ENCODE measurements at regions not wholly inside any gene's neighbourhood (a gene's known extent, or its start where the extent isn't known, plus 50 kb on each side); places are given as distances from the start of the nearest gene placed in this dataset.

DNA sequence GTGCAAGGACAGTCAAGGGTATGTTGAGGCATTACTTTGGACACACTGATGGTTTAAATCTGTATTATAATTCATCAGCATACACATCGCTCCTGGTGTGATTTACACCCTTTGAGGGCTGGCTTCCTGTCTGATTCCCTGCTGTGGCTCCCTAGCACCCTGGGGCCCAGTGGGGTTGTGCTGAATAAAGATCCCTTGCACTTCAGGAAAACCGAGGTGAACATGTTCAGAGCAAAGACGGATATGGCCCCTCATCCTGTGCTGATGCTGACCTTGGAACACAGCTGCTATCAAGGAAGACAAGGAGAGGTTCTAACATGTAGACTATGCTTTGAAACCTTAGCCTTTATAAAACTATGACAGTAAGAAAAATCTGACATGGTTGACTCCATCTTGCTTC, 84.6 kb upstream of the UNC5B start:
- DNase-seq: no peak

DNA sequence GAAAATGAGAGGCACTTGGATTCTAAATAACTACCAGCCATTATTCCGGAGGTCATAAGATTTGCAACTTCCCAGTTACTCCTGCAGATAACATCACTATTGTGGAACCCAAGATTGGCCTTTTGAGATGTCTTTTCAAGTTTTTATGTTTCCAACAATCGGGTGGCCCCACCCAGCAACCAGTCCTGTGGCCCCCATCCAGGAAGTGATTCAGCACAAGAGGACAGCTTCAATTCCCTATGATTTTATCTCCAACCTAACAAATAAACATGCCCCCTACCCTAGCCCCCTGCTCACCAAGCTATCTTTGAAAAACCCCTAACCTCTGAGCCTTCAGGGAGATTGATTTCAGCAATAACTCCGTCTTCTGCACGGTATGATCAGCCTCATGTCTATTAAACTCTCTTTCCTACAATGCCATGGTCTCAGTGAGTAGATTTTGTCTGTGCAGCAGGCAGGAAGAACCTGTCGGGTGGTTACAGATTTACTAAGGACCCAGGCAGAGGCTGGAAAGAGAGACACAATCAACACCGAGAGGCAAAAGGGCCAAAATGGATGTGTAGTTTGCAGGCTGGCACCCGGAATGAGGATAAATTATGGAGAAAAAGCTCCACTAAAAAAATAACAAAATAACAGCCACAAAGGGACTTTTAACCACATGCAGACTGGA, 83.9 kb upstream of the UNC5B start:
- no peak for DNase-seq

DNA sequence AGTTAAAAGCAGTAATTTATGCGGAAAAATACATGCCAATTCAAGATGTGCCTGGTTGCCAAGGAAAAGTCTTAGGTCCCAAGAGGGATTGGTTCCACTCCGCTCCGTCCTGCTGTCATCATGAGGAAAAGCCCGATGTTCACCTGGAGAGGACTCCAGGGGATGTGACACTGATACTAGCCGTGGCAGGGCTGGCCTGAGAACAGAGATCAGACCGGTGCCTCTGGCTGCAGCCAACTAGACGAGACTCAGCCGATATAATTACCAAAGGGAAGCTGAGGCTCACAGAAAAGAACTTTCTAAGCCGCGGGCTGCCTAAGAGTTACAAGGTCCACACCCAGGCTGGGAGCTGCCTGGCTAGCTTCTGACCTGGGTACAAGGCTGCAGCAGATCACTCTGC, 81.3 kb upstream of the UNC5B start:
- DNase-seq: peak; percentile 0

DNA sequence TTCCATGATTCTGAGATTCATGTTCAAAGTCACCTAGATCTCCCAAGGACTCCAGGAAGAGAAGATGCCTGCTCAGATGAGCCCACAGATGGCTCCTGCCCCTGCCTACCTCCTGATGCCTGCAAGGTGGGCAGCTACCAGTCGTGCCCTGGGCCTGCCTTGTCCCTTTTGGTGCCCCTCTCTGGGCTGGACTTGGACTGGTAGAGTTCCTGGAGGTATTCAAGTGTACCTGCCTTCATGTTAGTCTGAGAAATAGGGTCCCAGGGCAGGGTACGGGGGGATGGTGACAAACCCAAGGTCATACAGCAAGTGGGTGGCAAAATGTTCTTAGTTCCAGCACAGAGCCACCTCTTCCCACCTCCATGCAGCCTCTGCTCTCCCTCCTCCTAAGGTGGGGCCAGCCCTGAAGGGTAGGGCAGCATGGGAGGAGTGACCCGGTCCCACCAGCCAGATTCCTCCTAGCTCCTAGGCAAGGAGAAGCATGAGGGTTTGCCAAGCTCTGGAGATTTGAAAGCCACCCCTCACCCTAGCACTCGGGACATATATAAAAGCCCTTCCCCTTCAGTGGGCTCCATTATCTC, 80.8 kb upstream of the UNC5B start:
- no peak for DNase-seq

DNA sequence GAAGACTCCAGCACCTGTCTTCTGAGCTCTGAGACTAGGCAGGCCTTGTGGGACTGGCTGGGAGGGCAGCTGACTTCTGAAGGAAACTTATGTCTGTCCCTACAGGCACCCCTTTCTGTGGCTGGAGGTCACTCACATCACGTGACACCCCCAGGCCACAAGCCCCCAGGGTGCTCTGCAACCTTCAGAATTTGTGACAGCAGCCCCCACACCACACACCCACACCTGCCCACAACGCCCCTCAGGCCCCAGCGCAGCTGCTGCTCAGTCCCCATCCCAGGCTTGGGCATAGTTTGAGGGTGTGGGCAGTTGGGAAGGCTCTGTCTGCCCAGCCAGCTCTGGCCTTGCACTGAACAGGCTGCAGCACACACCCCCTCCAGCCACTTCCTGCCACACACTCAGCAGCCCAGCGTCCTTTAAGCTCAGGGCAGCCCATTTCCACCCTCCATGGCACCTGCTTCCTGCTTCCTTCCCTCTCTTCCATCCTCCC, 80.0 kb upstream of the UNC5B start:
- DNase-seq: no peak

DNA sequence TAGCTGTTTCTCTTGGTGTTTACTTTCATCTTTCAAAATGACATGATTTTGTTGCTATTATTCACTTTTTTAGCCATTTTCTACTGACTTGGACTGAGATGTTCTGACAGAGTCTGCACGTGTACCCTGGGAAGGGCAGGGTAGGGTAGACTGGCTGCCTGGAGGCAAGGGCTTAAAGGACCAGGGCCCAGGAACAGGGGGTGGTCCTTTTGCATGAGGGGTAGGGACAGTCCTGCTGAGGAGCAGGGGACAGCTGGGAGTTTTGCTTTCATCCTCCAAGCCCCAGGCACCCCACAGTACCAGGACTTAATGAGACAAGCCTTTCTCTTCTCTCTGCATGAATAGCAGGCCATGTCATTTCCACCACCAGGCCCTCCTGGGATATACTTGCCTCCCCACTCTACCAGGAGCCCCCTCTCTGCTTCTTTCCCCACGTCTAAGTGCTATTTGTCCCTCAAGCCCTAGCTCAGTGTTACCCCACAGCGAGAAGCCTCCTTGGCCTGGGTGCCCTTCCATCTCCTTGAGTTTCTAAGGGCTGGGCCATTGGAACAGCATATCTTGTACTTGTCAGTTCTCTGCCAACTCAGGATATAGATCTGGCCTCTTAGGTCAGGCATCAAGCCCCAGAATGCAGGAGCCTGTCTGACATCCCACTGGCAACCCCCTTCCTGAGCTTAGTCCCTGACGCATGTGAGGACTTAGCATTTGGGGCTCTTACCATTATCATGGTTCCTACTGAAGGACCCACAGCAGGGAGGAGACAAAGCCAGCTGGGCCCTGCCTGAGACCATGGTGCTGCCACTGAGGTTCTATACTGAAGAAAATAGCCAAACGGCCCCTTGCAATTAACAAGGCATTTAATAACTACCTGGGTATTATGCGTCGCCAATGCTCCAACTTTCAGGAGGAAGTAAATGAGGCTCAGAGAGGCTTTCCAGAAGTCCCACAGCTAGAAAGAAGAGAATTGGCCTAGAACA, 78.4 kb upstream of the UNC5B start:
- no peak for DNase-seq

DNA sequence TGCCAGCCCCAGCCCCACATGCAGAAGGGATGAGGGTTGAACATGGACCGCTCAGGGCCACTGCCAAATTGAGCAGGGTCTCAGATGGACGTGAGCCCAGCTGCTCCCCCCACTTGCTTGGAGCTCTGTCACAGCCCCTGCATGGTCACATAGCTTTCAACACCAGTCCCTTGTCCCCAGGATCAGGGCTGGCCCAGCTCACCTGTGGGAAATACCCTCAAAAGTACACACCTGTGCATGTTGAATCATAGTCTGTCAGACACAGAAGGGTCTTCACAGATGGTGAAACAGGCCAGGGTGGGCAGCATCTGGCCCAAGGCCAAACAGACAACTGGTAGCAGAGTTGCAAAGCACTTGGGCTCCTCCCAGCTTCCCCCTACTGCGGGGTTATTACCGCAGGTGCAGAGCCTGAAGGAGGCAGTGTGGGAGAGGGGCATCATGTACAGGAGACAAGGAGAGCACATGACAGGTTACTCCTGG, 77.6 kb upstream of the UNC5B start:
- peak; percentile 5 for DNase-seq

DNA sequence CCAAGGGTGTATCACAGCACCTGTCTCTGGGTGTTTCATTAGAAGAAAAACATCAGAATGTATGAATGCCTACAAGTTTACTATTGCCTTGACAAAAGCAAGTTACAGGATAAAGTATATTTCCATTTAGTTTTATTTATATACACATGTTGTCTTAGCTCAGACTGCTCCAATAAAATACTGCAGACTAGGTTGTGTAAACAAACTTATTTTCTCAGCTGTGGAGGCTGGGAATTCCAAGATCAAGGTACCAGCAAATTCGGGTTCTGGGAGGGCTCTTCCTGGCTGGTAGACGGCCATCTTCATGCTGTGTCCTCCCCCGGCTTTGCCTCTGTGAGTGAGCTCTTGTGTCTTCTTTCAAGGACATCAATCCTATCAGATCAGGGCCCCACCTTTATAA, 77.1 kb upstream of the UNC5B start:
- DNase-seq: no peak

DNA sequence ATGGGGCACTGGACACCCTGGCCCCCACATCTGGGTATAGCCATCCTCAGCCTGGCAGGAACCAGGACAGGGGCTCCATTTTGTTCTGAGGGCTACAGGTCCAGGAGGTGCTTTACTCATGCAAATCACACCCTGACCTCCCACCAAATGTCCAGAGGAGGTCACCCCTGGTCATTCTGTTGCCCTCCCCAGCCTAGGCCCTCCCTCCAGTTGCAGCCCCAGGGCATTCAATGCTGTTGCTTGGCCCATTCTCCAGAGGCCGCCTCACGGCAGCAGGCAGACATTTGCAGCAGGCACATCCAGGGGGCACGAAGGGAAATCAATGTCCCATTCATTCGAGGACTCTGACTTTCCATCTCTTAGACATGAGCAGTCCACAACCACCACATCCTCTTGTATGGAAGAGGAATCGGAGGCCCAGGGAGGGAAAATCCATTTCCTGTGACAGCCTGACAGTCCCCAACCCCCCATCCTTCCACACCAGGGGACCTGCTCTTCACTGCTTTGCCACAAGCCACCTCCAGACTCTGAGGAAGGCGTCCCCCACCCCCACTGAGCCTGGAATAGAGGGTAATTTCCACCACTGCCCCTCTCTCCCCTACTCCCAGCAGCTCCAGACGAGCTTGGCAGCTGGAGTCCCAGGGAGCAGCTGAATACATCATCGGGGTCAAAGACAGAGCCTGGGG, 76.2 kb upstream of the UNC5B start:
- DNase-seq: no peak

DNA sequence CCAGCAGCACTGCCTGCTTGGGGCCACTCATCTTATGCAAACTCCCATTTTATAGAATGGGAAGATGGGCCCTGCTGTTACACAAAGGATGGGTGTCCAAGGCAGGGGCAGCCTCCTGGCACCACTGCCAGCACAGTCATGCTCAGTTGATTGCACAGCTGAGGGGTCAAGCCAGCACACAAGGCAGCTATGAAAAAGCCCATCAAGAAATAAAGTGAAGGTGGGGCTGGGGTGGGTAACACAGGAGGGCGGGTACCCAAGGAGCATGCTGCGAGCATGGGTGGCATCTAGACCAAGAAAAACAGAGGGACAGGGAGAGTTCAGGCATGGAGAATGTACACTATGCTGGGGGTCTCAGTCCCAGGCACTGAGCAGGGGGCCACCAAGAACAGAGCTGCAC, 74.7 kb upstream of the UNC5B start:
- no peak for DNase-seq

DNA sequence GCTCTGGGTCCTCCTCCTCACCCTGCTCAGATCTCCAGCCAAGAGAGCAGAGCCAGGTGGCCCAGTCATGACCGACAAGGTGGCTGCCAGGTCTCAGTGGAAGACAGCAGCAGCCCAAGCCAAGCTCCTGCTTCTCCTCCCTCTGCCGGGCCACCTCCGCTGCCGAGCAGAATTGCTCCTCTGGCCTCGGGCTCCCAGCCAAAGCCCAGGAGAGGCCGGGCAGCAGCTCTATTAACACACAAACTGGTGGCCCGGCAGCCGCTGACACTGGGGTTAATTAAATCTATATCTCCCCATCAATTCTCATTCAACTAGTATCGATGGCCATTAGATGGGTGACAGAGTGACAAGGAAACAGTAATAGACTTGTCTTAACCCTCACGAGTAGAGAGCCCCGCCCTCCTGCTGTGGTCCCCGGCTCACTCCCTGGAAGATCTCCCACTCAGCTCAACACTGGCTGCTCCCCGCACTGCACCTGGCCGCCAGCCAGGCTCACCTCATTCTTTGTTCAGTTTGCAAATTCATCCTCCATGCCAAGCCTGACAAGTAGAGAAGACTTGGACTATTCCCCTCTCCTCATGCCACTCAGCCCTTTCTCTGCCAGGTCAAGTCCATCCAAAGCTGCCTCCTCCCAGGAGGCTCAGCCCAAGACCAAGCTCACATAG, 74.1 kb upstream of the UNC5B start:
- DNase-seq: peak; percentile 10

DNA sequence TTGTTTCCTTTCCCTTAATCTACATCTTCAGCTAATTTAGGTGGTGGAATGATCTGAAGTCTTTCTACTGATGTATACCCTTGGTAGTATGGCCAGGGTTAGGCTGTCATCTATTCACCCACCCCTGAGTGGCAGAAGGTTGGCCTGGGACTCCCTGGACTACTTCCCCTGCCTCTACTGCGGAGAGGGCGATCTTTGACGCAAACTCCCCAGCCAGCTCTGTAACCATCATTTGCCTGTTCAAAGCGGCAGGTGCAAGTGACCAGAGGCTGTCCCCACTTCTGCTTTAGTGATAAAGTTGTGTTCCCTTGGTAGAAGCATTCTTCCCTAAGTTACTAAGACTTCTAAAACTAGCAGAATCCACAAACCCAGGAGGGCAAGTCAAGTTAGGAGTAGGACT, 70.8 kb upstream of the UNC5B start:
- no peak for DNase-seq

DNA sequence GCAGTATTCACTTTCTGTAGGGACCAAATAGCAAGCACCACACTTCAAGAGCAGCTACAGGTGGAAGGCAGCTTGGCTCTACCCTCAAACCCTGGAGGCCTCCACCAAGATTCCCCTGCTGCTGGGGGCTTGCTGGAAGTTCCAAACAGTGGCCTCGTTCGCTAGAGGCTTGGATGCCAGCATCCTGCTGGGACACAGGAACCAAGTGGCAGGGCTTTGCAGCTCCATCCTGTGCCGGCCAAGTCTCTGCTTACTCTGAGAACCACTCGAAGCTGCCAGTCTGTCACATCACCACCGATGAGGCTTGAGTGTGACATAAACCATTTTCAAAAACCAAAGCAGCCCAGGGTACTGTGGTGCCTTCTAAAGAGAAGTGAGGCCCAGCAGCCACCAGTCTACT, 69.2 kb upstream of the UNC5B start:
- no peak for DNase-seq

DNA sequence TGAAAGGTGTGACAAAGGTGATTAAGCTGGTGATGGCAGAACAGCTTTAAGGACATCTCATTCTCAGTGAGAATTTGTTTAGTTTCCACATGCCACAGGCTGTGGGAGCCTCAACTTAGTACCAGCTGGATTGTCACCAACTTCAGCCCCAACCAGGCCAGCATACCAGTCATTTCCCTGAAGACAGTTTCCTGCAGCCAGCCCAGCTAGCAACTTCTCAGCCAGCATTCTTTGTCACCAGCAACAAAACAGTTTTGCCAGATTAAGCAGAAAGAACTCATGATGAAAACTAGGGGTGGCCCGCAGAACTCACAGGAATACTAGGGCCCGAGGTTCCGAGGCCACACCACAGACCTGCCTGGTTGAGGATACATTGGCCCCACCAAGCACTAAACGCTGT, 68.8 kb upstream of the UNC5B start:
- DNase-seq: no peak

DNA sequence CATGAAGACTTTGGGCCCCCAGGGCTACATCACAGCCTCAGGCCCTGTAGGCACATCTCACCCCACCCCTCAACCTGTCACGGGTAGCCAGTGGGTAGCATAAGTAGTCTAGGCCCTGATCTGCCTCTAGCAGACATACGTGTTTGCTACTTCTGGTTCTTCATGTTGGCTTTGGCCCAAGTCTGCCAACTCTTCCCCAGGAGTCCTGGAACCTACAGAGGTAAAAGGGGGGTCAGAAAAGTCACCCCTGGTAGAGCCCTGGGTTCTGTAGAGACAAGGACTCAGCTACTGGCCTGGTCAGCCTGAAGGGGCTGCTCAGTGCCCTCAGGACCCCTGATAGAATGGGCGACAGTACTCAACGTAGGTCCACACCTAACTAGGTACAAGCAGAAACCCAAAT, 67.5 kb upstream of the UNC5B start:
- no peak for DNase-seq

DNA sequence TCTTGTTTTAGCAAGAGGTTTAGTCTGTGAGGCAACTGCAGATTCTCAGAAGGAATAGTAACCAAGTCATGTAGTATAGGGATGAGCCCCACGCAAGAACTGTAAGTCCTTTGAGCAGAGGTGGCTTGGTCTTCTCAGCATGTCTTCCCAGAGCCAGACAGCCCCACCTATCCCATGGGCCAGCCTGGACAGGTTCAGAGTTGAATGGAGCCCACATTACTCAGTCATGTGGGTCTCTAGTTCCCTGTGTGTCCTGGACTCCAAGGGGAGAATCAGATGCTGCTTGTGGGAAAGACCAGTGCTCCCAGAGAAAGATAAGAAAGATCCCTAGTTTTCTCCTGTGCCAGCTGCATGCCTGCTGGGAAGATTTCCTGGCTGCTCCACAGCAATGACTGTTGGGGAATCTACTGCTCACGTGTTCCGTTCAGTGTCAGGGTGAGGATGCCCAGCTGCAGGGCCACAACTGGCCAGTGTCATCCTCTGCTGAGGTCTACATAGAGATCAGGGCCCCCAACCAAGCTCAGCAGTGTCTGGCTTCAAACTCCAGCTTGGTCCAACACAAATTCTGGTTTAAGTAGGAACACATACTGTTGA, 66.9 kb upstream of the UNC5B start:
- no peak for DNase-seq

DNA sequence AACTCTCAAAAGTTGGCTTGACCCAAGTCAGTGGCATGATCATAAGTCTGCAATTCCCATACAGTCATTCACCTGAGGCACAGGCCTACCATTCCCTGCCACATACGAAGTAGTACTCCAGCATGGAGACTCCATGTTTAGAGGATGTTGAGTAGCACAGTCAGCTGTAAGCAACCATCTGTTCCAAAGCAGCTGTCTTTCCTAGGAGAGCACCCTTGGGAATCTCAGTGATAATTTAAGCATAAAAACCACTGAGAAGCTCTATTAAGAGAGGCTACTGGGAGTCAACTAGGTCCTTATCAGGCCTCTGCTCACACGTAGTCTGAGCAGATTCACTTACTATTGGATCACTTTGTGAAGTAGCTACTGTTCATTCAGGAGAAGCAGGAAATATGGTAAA, 61.6 kb upstream of the UNC5B start:
- DNase-seq: peak; percentile 87

DNA sequence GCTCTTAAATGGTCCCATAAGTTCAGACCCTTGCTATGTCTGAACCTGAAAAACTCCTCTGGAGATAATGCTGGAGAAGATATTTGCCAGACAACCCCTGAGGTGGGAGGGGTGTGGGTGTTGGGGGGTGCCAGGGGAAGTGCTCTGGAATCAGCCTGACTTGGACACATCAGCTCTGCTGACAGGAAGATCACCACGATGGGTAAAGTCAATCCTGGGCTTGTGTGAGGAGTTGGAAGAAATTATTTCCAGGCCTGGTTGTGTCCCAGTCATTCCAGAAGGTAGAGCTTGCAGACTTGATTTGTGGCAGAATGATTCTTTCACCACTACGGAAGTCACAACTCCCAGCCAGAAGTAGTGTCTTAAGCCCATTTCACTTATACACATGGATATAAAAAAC, 60.3 kb upstream of the UNC5B start:
- DNase-seq: no peak

DNA sequence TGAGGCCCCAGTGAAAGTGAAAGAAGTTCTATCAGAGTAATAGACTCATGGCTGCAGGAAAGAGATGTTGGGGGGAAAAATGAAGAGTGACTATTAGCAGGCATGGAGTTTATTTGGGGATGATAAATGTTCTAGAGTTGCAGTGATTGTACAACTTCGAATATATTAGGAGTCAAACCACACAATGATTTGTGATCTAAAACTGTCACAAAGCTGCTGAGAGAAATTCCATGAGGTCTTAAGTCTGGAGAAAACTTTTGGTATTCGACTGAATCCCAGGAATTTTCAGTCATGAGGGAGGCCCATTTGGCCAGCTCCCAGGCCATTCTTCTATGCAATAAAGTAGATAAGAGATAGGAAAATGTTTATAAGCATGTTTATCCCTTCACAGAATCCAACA, 55.9 kb upstream of the UNC5B start:
- DNase-seq: no peak

DNA sequence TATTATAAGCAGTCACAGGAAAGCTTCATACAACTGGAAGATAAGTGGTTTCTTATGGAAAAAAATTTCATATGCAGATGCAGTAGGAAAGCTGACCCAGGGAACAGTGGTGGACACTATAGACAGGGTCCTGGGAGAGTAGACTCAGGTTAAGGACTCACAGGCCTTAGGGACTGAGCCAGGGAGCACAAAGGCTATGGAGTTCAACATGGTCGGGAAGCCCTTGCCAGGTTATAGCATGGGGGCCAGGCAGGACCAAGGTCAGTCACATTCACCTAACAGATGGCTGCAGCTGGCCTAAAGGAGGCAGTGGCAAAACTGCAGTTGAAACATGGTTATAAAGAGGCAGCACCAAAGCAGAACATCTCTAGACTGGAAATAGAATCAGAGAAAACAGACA, 54.9 kb upstream of the UNC5B start:
- DNase-seq: no peak

DNA sequence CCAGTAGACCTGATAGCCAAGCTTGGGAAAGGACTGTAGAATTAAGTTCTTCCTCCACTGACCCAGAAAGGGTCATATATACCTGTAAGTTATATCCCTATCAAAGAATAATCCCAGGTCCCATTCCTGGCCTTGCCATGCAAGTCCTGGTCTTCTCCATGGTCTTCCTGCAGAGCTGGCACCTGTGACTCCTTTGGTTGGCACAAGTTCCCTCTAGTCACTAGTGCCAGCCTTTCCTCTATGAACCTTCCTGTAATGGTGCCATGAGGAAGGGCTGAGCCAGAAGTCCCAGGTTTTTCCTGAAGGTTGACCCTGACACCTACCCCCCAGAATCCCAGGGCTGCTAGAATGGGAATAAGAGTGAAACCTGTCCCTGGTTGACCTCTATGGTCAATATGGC, 54.1 kb upstream of the UNC5B start:
- no peak for DNase-seq

DNA sequence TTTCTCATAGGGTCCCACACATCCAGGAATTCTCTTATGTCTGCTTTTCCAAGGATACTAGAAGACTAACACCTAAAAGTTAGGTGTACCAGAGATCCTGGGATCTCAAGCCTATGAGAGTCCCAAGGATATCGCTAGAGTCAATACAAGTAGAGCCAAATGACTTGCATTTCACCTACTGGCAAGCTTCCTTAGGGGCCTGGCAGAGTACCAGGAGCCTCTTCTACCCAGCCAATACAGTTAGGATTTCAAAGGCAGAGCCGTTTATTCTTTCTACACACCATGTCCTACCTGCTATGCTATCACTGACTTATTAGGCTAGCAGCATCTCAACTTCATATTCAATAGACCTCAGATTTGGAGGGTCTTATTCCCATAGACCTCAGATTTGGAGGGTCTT, 53.5 kb upstream of the UNC5B start:
- no peak for DNase-seq

Measured in NCI-H2171 treated with DMSO at 0.1 percent for 48 hours (cell line).